DND-41 (cell line): ENCODE measurements at regions not wholly inside any gene's neighbourhood (a gene's known extent, or its start where the extent isn't known, plus 50 kb on each side); places are given as distances from the start of the nearest gene placed in this dataset.

Experiments
- ATAC-seq: fragments of 200-7000 bp; cut with Tn5 transposase; 3 replicates; pipeline ENCODE4 v1.9.1; 2021; ENCODE audit warnings: low read depth; ENCODE audit not compliant: insufficient read depth
- DNase-seq: peaks from one replicate; pipeline ENCODE4 v3.0.0-alpha.2; 2020
- H2AFZ ChIP-seq: 2 replicates; pipeline ENCODE4 v1.6.0; 2012; ENCODE audit warnings: low read depth, low read length
- H3K27ac ChIP-seq: 2 replicates; pipeline ENCODE4 v1.5.1; 2012; ENCODE audit warnings: low read length, inconsistent platforms
- H3K27me3 ChIP-seq: fragments of 200-600 bp; sonication (generic); 2 replicates; pipeline ENCODE4 v1.6.0; 2012; ENCODE audit warnings: low read length, mild to moderate bottlenecking, inconsistent platforms; ENCODE audit not compliant: insufficient read depth, poor library complexity
- H3K36me3 ChIP-seq: 2 replicates; pipeline ENCODE4 v1.5.1; 2012; ENCODE audit warnings: low read length, inconsistent platforms; ENCODE audit not compliant: insufficient read depth
- H3K4me1 ChIP-seq: 2 replicates; pipeline ENCODE4 v1.5.1; 2012; ENCODE audit warnings: mild to moderate bottlenecking, low read length; ENCODE audit not compliant: insufficient read depth
- H3K4me2 ChIP-seq: 2 replicates; pipeline ENCODE4 v1.6.0; 2012; ENCODE audit warnings: mild to moderate bottlenecking, moderate library complexity, low read length, inconsistent platforms; ENCODE audit not compliant: insufficient read depth
- H3K4me3 ChIP-seq, 2 experiments: fragments of 200-600 bp in 1 of 2; shearing (Covaris generic) in 1 of 2; 2 replicates each; pipeline ENCODE4 v1.5.1; 2012 to 2016; ENCODE audit warnings: inconsistent platforms in 2 of 2, low read length in 2 of 2, mild to moderate bottlenecking in 2 of 2, low read depth in 1 of 2, moderate library complexity in 1 of 2
- H3K79me2 ChIP-seq: 2 replicates; pipeline ENCODE4 v1.6.0; 2012; ENCODE audit warnings: low read length, inconsistent platforms; ENCODE audit not compliant: insufficient read depth
- H3K9ac ChIP-seq: 2 replicates; pipeline ENCODE4 v1.6.0; 2012; ENCODE audit warnings: low read depth, mild to moderate bottlenecking, inconsistent platforms, low read length, moderate library complexity
- H3K9me3 ChIP-seq: 2 replicates; pipeline ENCODE4 v1.5.1; 2012; ENCODE audit warnings: low read length, moderate library complexity, mild to moderate bottlenecking, inconsistent platforms; ENCODE audit not compliant: insufficient read depth, severe bottlenecking
- H4K20me1 ChIP-seq: 2 replicates; pipeline ENCODE4 v1.6.0; 2012; ENCODE audit warnings: low read length; ENCODE audit not compliant: insufficient read depth
- EZH2 ChIP-seq: IDR thresholded peaks from 3 replicates; pipeline ENCODE4 v1.6.1; 2012; ENCODE audit warnings: borderline replicate concordance, low read depth, mild to moderate bottlenecking, moderate library complexity, low read length, inconsistent platforms; ENCODE audit not compliant: severe bottlenecking
- TF ChIP-seq, protein P1 (sequence below): IDR thresholded peaks from 2 replicates; pipeline ENCODE4 v1.5.1; 2012; ENCODE audit warnings: borderline replicate concordance, low read length, moderate library complexity, mild to moderate bottlenecking; ENCODE audit not compliant: poor library complexity, severe bottlenecking; ENCODE audit errors: extremely low read depth

DNA sequence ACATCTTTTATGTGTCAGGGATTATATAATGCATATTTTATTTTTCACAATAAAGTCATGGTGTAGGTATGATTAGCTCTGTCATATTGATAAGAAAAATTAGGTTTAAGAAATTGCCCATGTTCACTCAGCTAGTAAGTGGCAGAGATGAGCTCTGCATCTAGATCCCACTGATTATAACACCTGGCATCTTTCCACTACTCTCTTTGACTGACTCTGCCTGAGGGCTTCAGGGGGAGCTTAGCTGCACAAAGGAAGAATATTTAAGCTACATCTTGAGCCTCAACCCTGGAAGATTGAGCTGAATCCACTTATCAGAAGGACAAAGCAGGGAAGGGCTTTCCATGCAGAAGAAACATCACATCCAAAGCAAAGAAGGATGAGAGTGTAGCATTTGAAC, 190.4 kb downstream of the MIS18A start:
- H4K20me1 ChIP-seq = no peaks in the 10 kb centered on the region
- DNase-seq (no peak), ATAC-seq (no peak)
- no peaks in the 10 kb centered on the region for H3K9me3 ChIP-seq
- peaks cover 3% of the 10 kb centered on the region for H3K27me3 ChIP-seq
- no peak overlapping the region for H3K4me3 ChIP-seq
- no peaks in the 10 kb centered on the region for H3K4me1 ChIP-seq
- H3K36me3 ChIP-seq = no peaks in the 10 kb centered on the region
- H3K9ac ChIP-seq = no peak overlapping the region
- H3K79me2 ChIP-seq = no peaks in the 10 kb centered on the region
- TF ChIP-seq, protein P1, sequence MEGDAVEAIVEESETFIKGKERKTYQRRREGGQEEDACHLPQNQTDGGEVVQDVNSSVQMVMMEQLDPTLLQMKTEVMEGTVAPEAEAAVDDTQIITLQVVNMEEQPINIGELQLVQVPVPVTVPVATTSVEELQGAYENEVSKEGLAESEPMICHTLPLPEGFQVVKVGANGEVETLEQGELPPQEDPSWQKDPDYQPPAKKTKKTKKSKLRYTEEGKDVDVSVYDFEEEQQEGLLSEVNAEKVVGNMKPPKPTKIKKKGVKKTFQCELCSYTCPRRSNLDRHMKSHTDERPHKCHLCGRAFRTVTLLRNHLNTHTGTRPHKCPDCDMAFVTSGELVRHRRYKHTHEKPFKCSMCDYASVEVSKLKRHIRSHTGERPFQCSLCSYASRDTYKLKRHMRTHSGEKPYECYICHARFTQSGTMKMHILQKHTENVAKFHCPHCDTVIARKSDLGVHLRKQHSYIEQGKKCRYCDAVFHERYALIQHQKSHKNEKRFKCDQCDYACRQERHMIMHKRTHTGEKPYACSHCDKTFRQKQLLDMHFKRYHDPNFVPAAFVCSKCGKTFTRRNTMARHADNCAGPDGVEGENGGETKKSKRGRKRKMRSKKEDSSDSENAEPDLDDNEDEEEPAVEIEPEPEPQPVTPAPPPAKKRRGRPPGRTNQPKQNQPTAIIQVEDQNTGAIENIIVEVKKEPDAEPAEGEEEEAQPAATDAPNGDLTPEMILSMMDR = no peak
- no peak for TF ChIP-seq EZH2
- no peak overlapping the region for H2AFZ ChIP-seq
- H3K27ac ChIP-seq = no peak overlapping the region
- H3K4me2 ChIP-seq = no peak overlapping the region

DNA sequence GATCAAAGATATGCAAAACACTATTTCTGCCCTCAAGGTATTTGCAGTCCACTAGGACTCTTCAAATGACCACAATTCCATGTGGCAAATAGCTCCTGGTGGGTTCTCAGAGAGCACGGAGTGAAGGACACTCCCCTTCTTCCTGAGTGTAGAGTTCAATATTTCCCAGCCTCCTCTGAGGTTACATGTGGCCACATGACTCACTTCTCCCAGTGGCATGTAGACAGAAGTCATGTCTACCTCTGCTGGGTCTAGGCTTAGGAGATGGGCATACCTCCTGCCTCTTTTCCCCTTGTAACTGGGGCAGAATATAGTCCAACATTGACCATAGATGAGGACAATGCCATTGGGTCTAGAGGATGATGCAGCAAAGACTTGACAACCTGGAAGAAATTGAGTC, 191.4 kb downstream of the MIS18A start:
- Histone ChIP-seq H3K4me3 (no peak overlapping the region), H3K27me3 (peaks cover 5% of the 10 kb centered on the region), H3K27ac (no peak overlapping the region), H3K36me3 (no peaks in the 10 kb centered on the region), H2AFZ (no peak overlapping the region), H3K9ac (no peak overlapping the region), H3K4me2 (no peak overlapping the region), H3K9me3 (no peaks in the 10 kb centered on the region), H3K79me2 (no peaks in the 10 kb centered on the region), H3K4me1 (no peaks in the 10 kb centered on the region), H4K20me1 (no peaks in the 10 kb centered on the region)
- no peak for DNase-seq
- TF ChIP-seq EZH2 = no peak
- TF ChIP-seq, protein P1 = no peak
- no peak for ATAC-seq

DNA sequence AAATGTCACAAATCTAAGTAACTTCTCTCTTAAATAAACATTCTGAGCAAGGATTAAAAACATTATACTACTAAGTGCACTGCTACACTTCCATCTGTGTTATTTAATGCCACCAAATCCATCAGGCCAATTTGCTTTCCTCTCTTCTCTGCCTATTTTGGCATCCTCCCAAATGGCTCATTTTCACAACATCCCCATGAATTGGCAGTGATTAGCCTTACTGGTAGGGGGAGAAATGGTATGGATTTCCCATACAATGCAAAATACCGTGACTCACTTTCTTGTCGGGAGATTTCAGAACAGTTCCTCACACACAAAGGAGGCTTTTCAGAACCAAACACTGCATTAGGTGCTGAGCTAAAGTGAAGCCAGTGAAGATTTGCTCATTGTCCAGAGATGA, 195.7 kb downstream of the MIS18A start:
- ATAC-seq (no peak), DNase-seq (no peak)
- no peaks in the 10 kb centered on the region for H4K20me1 ChIP-seq
- H2AFZ ChIP-seq = no peak overlapping the region
- no peak overlapping the region for H3K27ac ChIP-seq
- no peak overlapping the region for H3K4me2 ChIP-seq
- no peak overlapping the region for H3K9ac ChIP-seq
- no peaks in the 10 kb centered on the region for H3K36me3 ChIP-seq
- peaks cover 8% of the 10 kb centered on the region for H3K27me3 ChIP-seq
- H3K4me1 ChIP-seq = no peaks in the 10 kb centered on the region
- no peaks in the 10 kb centered on the region for H3K9me3 ChIP-seq
- no peak overlapping the region for H3K4me3 ChIP-seq
- TF ChIP-seq EZH2 = no peak
- TF ChIP-seq, protein P1 = no peak
- H3K79me2 ChIP-seq = no peaks in the 10 kb centered on the region

DNA sequence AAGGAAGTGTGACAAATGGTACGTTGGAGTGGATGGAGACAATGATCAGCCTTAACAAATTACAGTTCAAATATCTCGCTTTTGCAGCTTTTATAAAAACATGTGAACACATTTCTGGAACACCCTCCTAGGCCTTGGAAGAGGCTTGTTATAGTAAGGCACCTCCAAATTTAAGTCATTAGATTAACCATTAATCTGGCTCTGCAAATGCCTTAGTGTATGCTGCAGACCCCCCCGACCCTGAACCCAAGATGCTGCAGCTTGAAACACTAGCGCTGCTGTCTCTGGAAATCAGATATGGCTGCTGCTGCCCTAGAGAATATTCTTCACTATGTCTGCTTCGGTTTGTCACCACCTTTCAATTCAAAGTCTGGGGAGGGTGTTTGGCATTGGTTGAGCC, 196.4 kb downstream of the MIS18A start:
- no peak overlapping the region for H3K27ac ChIP-seq

More for the DNA sequence above, 196.4 kb downstream of the MIS18A start:
- DNase-seq (no peak), ATAC-seq (no peak)
- TF ChIP-seq EZH2 = no peak
- TF ChIP-seq, protein P1 = no peak
- no peak overlapping the region for H2AFZ ChIP-seq
- no peak overlapping the region for H3K9ac ChIP-seq
- no peaks in the 10 kb centered on the region for H3K9me3 ChIP-seq
- H3K4me1 ChIP-seq = no peaks in the 10 kb centered on the region
- no peak overlapping the region for H3K4me3 ChIP-seq
- H3K4me2 ChIP-seq = no peak overlapping the region
- H3K27me3 ChIP-seq = peaks cover 8% of the 10 kb centered on the region
- no peaks in the 10 kb centered on the region for H4K20me1 ChIP-seq
- H3K36me3 ChIP-seq = no peaks in the 10 kb centered on the region
- no peaks in the 10 kb centered on the region for H3K79me2 ChIP-seq
